H9 (cell line): ENCODE measurements at regions not wholly inside any gene's neighbourhood (a gene's known extent, or its start where the extent isn't known, plus 50 kb on each side); places are given as distances from the start of the nearest gene placed in this dataset.
"Not testable (repeated sequence)": the region's sequence is repeated elsewhere in the genome, so short reads cannot be mapped to it uniquely, and the experiment has no call there.

Experiments used
- DNase-seq: peaks from one replicate; pipeline ENCODE4 v3.0.0-alpha.2; 2017
- H2AFZ ChIP-seq: one replicate; pipeline ENCODE4 v1.6.1; 2013; ENCODE audit warnings: mild to moderate bottlenecking, low read length, control low read depth, moderate library complexity
- H2AK5ac ChIP-seq: 2 replicates; pipeline ENCODE4 v1.6.1; 2013; ENCODE audit warnings: low read length, control low read depth, mixed read lengths; ENCODE audit not compliant: insufficient read length
- H2BK120ac ChIP-seq: one replicate; pipeline ENCODE4 v1.6.1; 2013; ENCODE audit warnings: low read depth, mild to moderate bottlenecking, low read length, control low read depth, inconsistent platforms; ENCODE audit not compliant: poor library complexity, severe bottlenecking
- H2BK12ac ChIP-seq: 2 replicates; pipeline ENCODE4 v1.6.1; 2013; ENCODE audit warnings: low read length, control low read depth, mixed read lengths, low read depth; ENCODE audit not compliant: insufficient read length
- H2BK15ac ChIP-seq: 2 replicates; pipeline ENCODE4 v1.6.1; 2013; ENCODE audit warnings: low read depth, low read length, control low read depth
- H2BK20ac ChIP-seq: one replicate; pipeline ENCODE4 v1.6.1; 2013; ENCODE audit warnings: low read depth, mild to moderate bottlenecking, low read length, control low read depth, inconsistent platforms; ENCODE audit not compliant: poor library complexity, severe bottlenecking
- H2BK5ac ChIP-seq: 2 replicates; pipeline ENCODE4 v1.6.1; 2013; ENCODE audit warnings: low read length, control low read depth, mixed read lengths; ENCODE audit not compliant: insufficient read length
- H3K14ac ChIP-seq: 2 replicates; pipeline ENCODE4 v1.6.1; 2013; ENCODE audit warnings: low read length, control low read depth; ENCODE audit not compliant: insufficient read depth
- H3K18ac ChIP-seq: 2 replicates; pipeline ENCODE4 v1.6.1; 2013; ENCODE audit warnings: low read depth, mild to moderate bottlenecking, mixed read lengths, low read length, control low read depth; ENCODE audit not compliant: insufficient read length
- H3K23ac ChIP-seq: 2 replicates; pipeline ENCODE4 v1.6.1; 2013; ENCODE audit warnings: low read length, control low read depth, mixed read lengths, low read depth; ENCODE audit not compliant: insufficient read length
- H3K23me2 ChIP-seq: 2 replicates; pipeline ENCODE4 v1.6.1; 2013; ENCODE audit warnings: low read depth, mild to moderate bottlenecking, mixed read lengths, low read length, control low read depth; ENCODE audit not compliant: insufficient read length, poor library complexity, severe bottlenecking
- H3K27ac ChIP-seq: 2 replicates; pipeline ENCODE4 v1.5.1; 2013; ENCODE audit warnings: low read length, control low read depth, mixed read lengths, low read depth; ENCODE audit not compliant: insufficient read length
- H3K27me3 ChIP-seq: 2 replicates; pipeline ENCODE4 v1.6.1; 2013; ENCODE audit warnings: low read length, control low read depth, inconsistent platforms; ENCODE audit not compliant: insufficient read depth
- H3K4ac ChIP-seq: 2 replicates; pipeline ENCODE4 v1.6.1; 2013; ENCODE audit warnings: low read depth, mild to moderate bottlenecking, control low read depth, inconsistent platforms, low read length, moderate library complexity
- H3K4me1 ChIP-seq: 2 replicates; pipeline ENCODE4 v1.6.1; 2013; ENCODE audit warnings: low read length, control low read depth, inconsistent platforms; ENCODE audit not compliant: insufficient read depth
- H3K4me2 ChIP-seq: 2 replicates; pipeline ENCODE4 v1.6.1; 2013; ENCODE audit warnings: low read length, control low read depth, mixed read lengths; ENCODE audit not compliant: insufficient read length, insufficient read depth
- H3K56ac ChIP-seq: 2 replicates; pipeline ENCODE4 v1.6.1; 2013; ENCODE audit warnings: low read depth, mild to moderate bottlenecking, mixed read lengths, low read length, control low read depth; ENCODE audit not compliant: insufficient read length
- H3K79me1 ChIP-seq: 2 replicates; pipeline ENCODE4 v1.6.1; 2013; ENCODE audit warnings: low read depth, mild to moderate bottlenecking, moderate library complexity, low read length, control low read depth, inconsistent platforms; ENCODE audit not compliant: insufficient read depth, poor library complexity, severe bottlenecking
- H3K79me2 ChIP-seq: 2 replicates; pipeline ENCODE4 v1.6.1; 2013; ENCODE audit warnings: low read length, control low read depth, inconsistent platforms; ENCODE audit not compliant: insufficient read depth
- H3K9ac ChIP-seq: 2 replicates; pipeline ENCODE4 v1.6.1; 2013; ENCODE audit warnings: low read length, control low read depth, mixed read lengths; ENCODE audit not compliant: insufficient read length; ENCODE audit errors: extremely low read depth
- H3K9me3 ChIP-seq: one replicate; pipeline ENCODE4 v1.6.1; 2013; ENCODE audit warnings: low read depth, low read length, inconsistent platforms; ENCODE audit not compliant: control insufficient read depth
- H3T11ph ChIP-seq: one replicate; pipeline ENCODE4 v1.6.1; 2013; ENCODE audit warnings: mild to moderate bottlenecking, low read length, control low read depth, inconsistent platforms
- H4K20me1 ChIP-seq: one replicate; pipeline ENCODE4 v1.6.1; 2013; ENCODE audit not compliant: control insufficient read depth, insufficient read length, insufficient read depth
- H4K5ac ChIP-seq: 2 replicates; pipeline ENCODE4 v1.6.1; 2013; ENCODE audit warnings: low read depth, mild to moderate bottlenecking, mixed read lengths, low read length, control low read depth; ENCODE audit not compliant: insufficient read length
- H4K8ac ChIP-seq: replicated peaks from 2 replicates; pipeline ENCODE4 v1.6.1; 2013; ENCODE audit warnings: low read length, control low read depth, mixed read lengths, low read depth; ENCODE audit not compliant: insufficient read length
- H4K91ac ChIP-seq: 2 replicates; pipeline ENCODE4 v1.6.1; 2013; ENCODE audit warnings: low read depth, mild to moderate bottlenecking, moderate library complexity, mixed read lengths, low read length, control low read depth; ENCODE audit not compliant: insufficient read length
- H3K27ac Mint-ChIP-seq, 3 experiments: 2 replicates in 2 of 3; 3 replicates in 1 of 3; pipeline ENCODE4 v1.8.0; 2020 to 2021; ENCODE audit warnings: mixed read lengths in 3 of 3, mild to moderate bottlenecking in 1 of 3, moderate library complexity in 1 of 3
- H3K27me3 Mint-ChIP-seq: 2 replicates; pipeline ENCODE4 v1.8.0; 2021; ENCODE audit warnings: low read depth, mild to moderate bottlenecking, moderate library complexity, mixed read lengths
- H3K36me3 Mint-ChIP-seq, 3 experiments: 2 replicates in 2 of 3; 3 replicates in 1 of 3; pipeline ENCODE4 v1.8.0; 2020 to 2021; ENCODE audit warnings: low read depth in 3 of 3, mixed read lengths in 3 of 3; ENCODE audit not compliant: insufficient read depth in 1 of 3
- H3K4me1 Mint-ChIP-seq, 2 experiments: 2 replicates each; pipeline ENCODE4 v1.8.0; 2020; ENCODE audit warnings: mixed read lengths in 2 of 2
- H3K4me3 Mint-ChIP-seq, 2 experiments: 2 replicates in 1 of 2; 3 replicates in 1 of 2; pipeline ENCODE4 v1.8.0; 2020 to 2021; ENCODE audit warnings: mild to moderate bottlenecking in 2 of 2, mixed read lengths in 2 of 2, moderate library complexity in 1 of 2
- H3K9me3 Mint-ChIP-seq, 2 experiments: 2 replicates in 1 of 2; 3 replicates in 1 of 2; pipeline ENCODE4 v1.8.0; 2020; ENCODE audit warnings: mild to moderate bottlenecking in 2 of 2, mixed read lengths in 2 of 2, moderate library complexity in 1 of 2
- CTCF ChIP-seq: fragments of 200-600 bp; sonication (generic); conservative IDR thresholded peaks from 3 replicates; pipeline ENCODE4 v1.8.0; 2021; ENCODE audit warnings: antibody characterized with exemption, mild to moderate bottlenecking
- WGBS: extraction: QIAGEN DNeasy Blood & Tissue Kit; methylation state at CpG from one replicate; pipeline ENCODE4 v1.1.7; 2013; ENCODE audit warnings: missing lambda C conversion rate, low lambda C conversion rate, mixed read lengths; ENCODE audit not compliant: insufficient read length; ENCODE audit errors: extremely low coverage; 5-methylcytosine and 5-hydroxymethylcytosine counted together

DNA sequence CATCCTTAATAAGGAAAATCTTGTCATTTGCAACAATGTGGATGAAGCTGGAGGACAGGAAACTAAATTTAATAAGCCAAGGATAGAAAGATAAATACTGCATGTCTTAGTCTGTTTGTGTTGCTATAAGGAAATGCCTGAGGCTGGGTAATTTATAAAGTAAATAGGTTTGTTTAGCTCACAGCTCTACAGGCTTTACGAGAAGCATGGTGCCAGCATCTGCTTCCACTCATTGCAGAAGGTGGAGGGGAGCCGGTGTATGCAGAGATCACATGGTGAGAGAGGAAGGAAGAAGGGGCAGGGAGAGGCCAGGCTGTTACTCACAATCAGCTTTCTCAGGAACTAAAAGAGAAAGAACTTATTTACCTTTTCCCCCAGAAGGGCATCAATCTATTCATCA, 118.9 kb upstream of the SMLR1 start:
- no peak overlapping the region for H4K5ac ChIP-seq
- peaks cover 7% of the 10 kb centered on the region; the same call in 1 of the 2 replicates for H3K4me1 ChIP-seq
- no peak overlapping the region for H3K56ac ChIP-seq
- no peak overlapping the region for H3K9ac ChIP-seq
- no peak overlapping the region for H3T11ph ChIP-seq
- no peak for DNase-seq
- peaks cover 2 to 12% (median 11%) of the 10 kb centered on the region in 3 experiments; a peak in 6 of 7 replicates for H3K36me3 Mint-ChIP-seq
- no peak overlapping the region for H3K4ac ChIP-seq
- no peak overlapping the region for H3K14ac ChIP-seq
- no peaks in the 10 kb centered on the region for H4K20me1 ChIP-seq
- H3K4me3 Mint-ChIP-seq, result no peak overlapping the region
- no peaks in the 10 kb centered on the region for H3K23me2 ChIP-seq
- no peaks in the 10 kb centered on the region for H3K79me2 ChIP-seq
- no peak overlapping the region for H4K91ac ChIP-seq
- WGBS, result no CpG with 5 or more reads among the region's 2 CpGs
- H3K4me1 Mint-ChIP-seq, result peaks cover 19 to 24% of the 10 kb centered on the region in 2 experiments
- no peak overlapping the region for H2BK15ac ChIP-seq
- H2BK12ac ChIP-seq, result no peak overlapping the region
- TF ChIP-seq CTCF, result no peak
- no peak overlapping the region for H2BK120ac ChIP-seq
- no peak overlapping the region for H3K18ac ChIP-seq
- no peaks in the 10 kb centered on the region for H3K27me3 ChIP-seq
- no peak overlapping the region for H2BK5ac ChIP-seq
- no peaks in the 10 kb centered on the region for H3K79me1 ChIP-seq
- no peak overlapping the region for H2AK5ac ChIP-seq
- no peak overlapping the region for H4K8ac ChIP-seq
- H3K9me3 Mint-ChIP-seq, result peaks cover 12 to 22% of the 10 kb centered on the region in 2 experiments; a peak in 4 of 5 replicates
- H2BK20ac ChIP-seq, result no peak overlapping the region
- H3K27ac ChIP-seq, result no peak overlapping the region
- H3K9me3 ChIP-seq, result no peaks in the 10 kb centered on the region
- no peaks in the 10 kb centered on the region for H3K27me3 Mint-ChIP-seq
- H2AFZ ChIP-seq, result no peak overlapping the region
- no peak overlapping the region for H3K4me2 ChIP-seq
- H3K27ac Mint-ChIP-seq, result peak overlapping the region in 1 of 3 experiments; percentile 46; a peak in 1 of 7 replicates
- H3K23ac ChIP-seq, result no peak overlapping the region

DNA sequence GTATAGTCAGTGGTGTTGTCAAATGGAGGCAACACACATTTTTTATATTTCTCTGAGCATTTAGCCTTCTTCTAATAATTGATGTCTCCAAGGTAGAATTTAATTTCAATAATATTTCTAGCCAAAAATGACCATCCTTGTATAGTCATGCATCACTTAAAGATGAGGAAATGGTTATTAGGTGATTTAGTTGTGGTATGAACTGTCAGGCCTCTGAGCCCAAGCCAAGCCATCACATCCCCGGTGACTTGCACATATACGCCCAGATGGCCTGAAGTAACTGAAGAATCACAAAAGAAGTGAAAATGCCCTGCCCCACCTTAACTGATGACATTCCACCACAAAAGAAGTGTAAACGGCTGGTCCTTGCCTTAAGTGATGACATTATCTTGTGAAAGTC, 115.6 kb upstream of the SMLR1 start:
- not testable (repeated sequence) for H2BK5ac ChIP-seq, H3K14ac ChIP-seq, H3K9ac ChIP-seq, H3K9me3 ChIP-seq, H2BK12ac ChIP-seq, H4K8ac ChIP-seq, H3K56ac ChIP-seq, H2BK120ac ChIP-seq, H3K23me2 ChIP-seq, H2AK5ac ChIP-seq, H4K20me1 ChIP-seq, H3K18ac ChIP-seq, H3K4me3 Mint-ChIP-seq, DNase-seq, H3K36me3 Mint-ChIP-seq, H3K23ac ChIP-seq, H3K4ac ChIP-seq, H3K79me2 ChIP-seq, H2BK20ac ChIP-seq, H4K91ac ChIP-seq, H3K4me2 ChIP-seq, H3K27me3 ChIP-seq, H2BK15ac ChIP-seq, H3K27me3 Mint-ChIP-seq, H2AFZ ChIP-seq, H4K5ac ChIP-seq, H3K9me3 Mint-ChIP-seq, H3T11ph ChIP-seq, H3K27ac ChIP-seq, H3K79me1 ChIP-seq
- no CpG with 5 or more reads among the region's 3 CpGs for WGBS
- H3K27ac Mint-ChIP-seq, result peak overlapping the region; percentile 40 to 94 (median 84)
- peaks cover 39 to 42% of the 10 kb centered on the region in 2 experiments for H3K4me1 Mint-ChIP-seq
- H3K4me1 ChIP-seq, result peaks cover 13% of the 10 kb centered on the region; the same call in 1 of the 2 replicates
